GM23338 (cell line): ENCODE measurements at regions not wholly inside any gene's neighbourhood (a gene's known extent, or its start where the extent isn't known, plus 50 kb on each side); places are given as distances from the start of the nearest gene placed in this dataset.

ENCODE experiments used
- ATAC-seq: fragments of 200-7000 bp; cut with Tn5 transposase; 3 replicates; pipeline ENCODE4 v1.9.1; 2020
- DNase-seq: peaks from one replicate; pipeline ENCODE4 v3.0.0-alpha.2; 2015; ENCODE audit warnings: low spot score
- H2AFZ ChIP-seq: fragments of 200-600 bp; sonication (generic); 2 replicates; pipeline ENCODE4 v1.8.0; 2016; ENCODE audit warnings: antibody characterized with exemption, mild to moderate bottlenecking, moderate library complexity
- H3F3A ChIP-seq: fragments of 200-600 bp; sonication (generic); replicated peaks from 2 replicates; pipeline ENCODE4 v1.8.0; 2017; ENCODE audit warnings: antibody characterized with exemption, mixed run types, low read depth
- H3K27ac ChIP-seq: fragments of 200-600 bp; sonication (generic); 2 replicates; pipeline ENCODE4 v1.6.1; 2016; ENCODE audit warnings: low read depth
- H3K27me3 ChIP-seq: fragments of 200-600 bp; sonication (generic); 2 replicates; pipeline ENCODE4 v1.8.0; 2016; ENCODE audit warnings: mild to moderate bottlenecking, mixed run types, moderate library complexity; ENCODE audit not compliant: insufficient read depth
- H3K36me3 ChIP-seq: fragments of 200-600 bp; sonication (generic); 2 replicates; pipeline ENCODE4 v1.8.0; 2016; ENCODE audit warnings: mild to moderate bottlenecking; ENCODE audit not compliant: insufficient read depth
- H3K4me1 ChIP-seq: fragments of 200-600 bp; sonication (generic); 2 replicates; pipeline ENCODE4 v1.8.0; 2016; ENCODE audit warnings: mild to moderate bottlenecking, moderate library complexity; ENCODE audit not compliant: insufficient read depth
- H3K4me2 ChIP-seq: fragments of 200-600 bp; sonication (generic); 2 replicates; pipeline ENCODE4 v1.7.1; 2017; ENCODE audit warnings: mixed run types
- H3K4me3 ChIP-seq: fragments of 200-600 bp; sonication (generic); 2 replicates; pipeline ENCODE4 v1.6.1; 2016; ENCODE audit warnings: mixed run types
- H3K79me2 ChIP-seq: fragments of 200-600 bp; sonication (generic); replicated peaks from 2 replicates; pipeline ENCODE4 v1.8.0; 2017; ENCODE audit warnings: mild to moderate bottlenecking; ENCODE audit not compliant: insufficient read depth
- H3K9me2 ChIP-seq: fragments of 200-600 bp; sonication (generic); 2 replicates; pipeline ENCODE4 v1.8.0; 2017; ENCODE audit not compliant: insufficient read depth
- H4K20me1 ChIP-seq: fragments of 200-600 bp; sonication (generic); replicated peaks from 2 replicates; pipeline ENCODE4 v1.8.0; 2017; ENCODE audit warnings: mild to moderate bottlenecking; ENCODE audit not compliant: insufficient read depth
- H3K27ac Mint-ChIP-seq: 2 replicates; pipeline ENCODE4 v1.8.0; 2020; ENCODE audit warnings: inconsistent platforms, mild to moderate bottlenecking, moderate library complexity, mixed read lengths
- H3K27me3 Mint-ChIP-seq: 3 replicates; pipeline ENCODE4 v1.8.0; 2022; ENCODE audit warnings: low read depth, mild to moderate bottlenecking, moderate library complexity, mixed read lengths, inconsistent platforms; ENCODE audit not compliant: insufficient read depth, poor library complexity
- H3K36me3 Mint-ChIP-seq: 3 replicates; pipeline ENCODE4 v1.8.0; 2021; ENCODE audit warnings: low read depth, mild to moderate bottlenecking, inconsistent platforms, moderate library complexity, mixed read lengths
- H3K4me1 Mint-ChIP-seq: 3 replicates; pipeline ENCODE4 v1.8.0; 2020; ENCODE audit warnings: mild to moderate bottlenecking, inconsistent platforms, mixed read lengths
- H3K4me3 Mint-ChIP-seq: 3 replicates; pipeline ENCODE4 v1.8.0; 2021; ENCODE audit warnings: moderate library complexity, mild to moderate bottlenecking, inconsistent platforms, mixed read lengths
- H3K9me3 Mint-ChIP-seq: 3 replicates; pipeline ENCODE4 v1.8.0; 2020; ENCODE audit warnings: moderate library complexity, mild to moderate bottlenecking, inconsistent platforms, mixed read lengths
- CTCF ChIP-seq, 2 experiments: fragments of 200-600 bp in 1 of 2; sonication (generic) in 1 of 2; conservative IDR thresholded peaks; 2 replicates each; pipeline versions ENCODE4 v1.5.1 to v1.6.1; 2016 to 2017; ENCODE audit warnings: antibody characterized with exemption in 2 of 2, low read depth in 2 of 2, mild to moderate bottlenecking in 2 of 2, moderate library complexity in 1 of 2
- ETS1 ChIP-seq: IDR thresholded peaks from 2 replicates; pipeline ENCODE4 v1.6.1; 2016; ENCODE audit warnings: antibody characterized with exemption
- EZH2 ChIP-seq: fragments of 200-600 bp; sonication (generic); IDR thresholded peaks from one replicate; pipeline ENCODE4 v1.8.0; 2017; ENCODE audit warnings: antibody characterized with exemption, mild to moderate bottlenecking, low read depth; ENCODE audit not compliant: unreplicated experiment
- EZH2phosphoT487 ChIP-seq: fragments of 200-600 bp; sonication (generic); IDR thresholded peaks from one replicate; pipeline ENCODE4 v1.8.1; 2018; ENCODE audit warnings: antibody characterized with exemption; ENCODE audit not compliant: unreplicated experiment
- JUNB ChIP-seq: IDR thresholded peaks from one replicate; pipeline ENCODE4 v1.6.1; 2016; ENCODE audit warnings: antibody characterized with exemption; ENCODE audit not compliant: unreplicated experiment
- NANOG ChIP-seq: IDR thresholded peaks from 2 replicates; pipeline ENCODE4 v1.6.1; 2016; ENCODE audit warnings: antibody characterized with exemption, borderline replicate concordance
- REST ChIP-seq: IDR thresholded peaks from one replicate; pipeline ENCODE4 v1.6.1; 2018; ENCODE audit warnings: antibody characterized with exemption; ENCODE audit not compliant: unreplicated experiment
- STAT1 ChIP-seq: IDR thresholded peaks from one replicate; pipeline ENCODE4 v1.6.1; 2016; ENCODE audit warnings: antibody characterized with exemption; ENCODE audit not compliant: unreplicated experiment
- ZNF331 ChIP-seq: fragments of 250-450 bp; sonication (Bioruptor Pico); IDR thresholded peaks from 2 replicates; pipeline ENCODE4 v1.5.0; 2020; ENCODE audit warnings: low read depth, mild to moderate bottlenecking, moderate library complexity
- ZNF462 ChIP-seq: fragments of 250-450 bp; sonication (Bioruptor Pico); IDR thresholded peaks from 2 replicates; pipeline ENCODE4 v1.5.0; 2020; ENCODE audit warnings: mild to moderate bottlenecking, moderate library complexity

GRCh38 chr21:38669186-38669585 is 136.5 kb upstream of the ETS2 start (continued):
- TF ChIP-seq CTCF (conservative IDR thresholded peaks at IDR 0.05; ENCODE audit: low read depth in 2 of 2) (peak; percentile 52 to 58), NANOG (no peak), STAT1 (no peak)

GRCh38 chr21:38670861-38671260 is 134.9 kb upstream of the ETS2 start:
- Histone ChIP-seq H3K4me2 (no peak overlapping the region), H3K36me3 (no peaks in the 10 kb centered on the region), H3K4me3 (no peak overlapping the region), H4K20me1 (no peaks in the 10 kb centered on the region), H3K79me2 (no peaks in the 10 kb centered on the region), H3K27me3 (no peaks in the 10 kb centered on the region), H3K27ac (no peak overlapping the region), H3K4me1 (no peaks in the 10 kb centered on the region), H2AFZ (no peak overlapping the region; the same call in 1 of the 2 replicates), H3F3A (no peaks in the 10 kb centered on the region), H3K9me2 (peaks cover 4% of the 10 kb centered on the region; the same call in 1 of the 2 replicates)
- Mint-ChIP-seq H3K27ac (no peak overlapping the region), H3K9me3 (no peaks in the 10 kb centered on the region), H3K36me3 (no peaks in the 10 kb centered on the region), H3K27me3 (peaks cover 7% of the 10 kb centered on the region), H3K4me3 (no peak overlapping the region), H3K4me1 (peaks cover 6% of the 10 kb centered on the region; the same call in 2 of the 3 replicates)
- DNase-seq (no peak), ATAC-seq (no peak)
- no peak for TF ChIP-seq ETS1
- TF ChIP-seq REST, result no peak
- no peak for TF ChIP-seq NANOG
- TF ChIP-seq CTCF (conservative IDR thresholded peaks at IDR 0.05; ENCODE audit: low read depth in 2 of 2), result no peak
- TF ChIP-seq ZNF331 (CRISPR knock-in tag), result no peak
- TF ChIP-seq EZH2phosphoT487, result no peak
- TF ChIP-seq JUNB, result no peak
- no peak for TF ChIP-seq EZH2
- TF ChIP-seq ZNF462, result no peak
